LNCaP clone FGC (cell line): ENCODE measurements at regions not wholly inside any gene's neighbourhood (a gene's known extent, or its start where the extent isn't known, plus 50 kb on each side); places are given as distances from the start of the nearest gene placed in this dataset.

Source experiments
- DNase-seq: peaks from one replicate; pipeline ENCODE4 v3.0.0-alpha.2; 2011; ENCODE audit warnings: low read depth
- H3K4me3 ChIP-seq: 2 replicates; pipeline ENCODE4 v1.5.1; 2011; ENCODE audit warnings: mild to moderate bottlenecking, low read depth, low read length, control low read depth
- TF ChIP-seq, protein P1 (sequence below): IDR thresholded peaks from 2 replicates; pipeline ENCODE4 v1.5.1; 2012; ENCODE audit warnings: mild to moderate bottlenecking; ENCODE audit not compliant: control insufficient read depth, insufficient read depth; ENCODE audit errors: extremely low read depth

DNA sequence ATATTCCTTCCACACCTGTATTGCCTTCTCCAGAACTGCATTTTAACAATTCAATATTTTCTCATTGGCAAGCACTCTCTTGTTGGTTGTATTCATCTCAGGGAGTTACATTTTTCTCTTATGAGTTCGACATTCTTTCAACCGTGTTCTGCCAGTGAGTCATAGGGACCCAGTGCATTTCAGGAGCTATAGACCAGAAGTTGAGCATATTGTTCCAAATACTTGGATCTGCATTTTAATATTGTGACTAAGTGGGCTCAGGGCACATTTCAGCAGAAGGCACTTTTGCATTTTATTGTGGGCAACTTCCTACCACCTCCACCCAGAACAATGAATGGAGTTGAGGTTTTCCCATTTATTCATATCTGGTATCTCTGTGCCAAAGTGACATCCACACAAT is 132.8 kb downstream of the TNFSF18 start:
- TF ChIP-seq, protein P1, sequence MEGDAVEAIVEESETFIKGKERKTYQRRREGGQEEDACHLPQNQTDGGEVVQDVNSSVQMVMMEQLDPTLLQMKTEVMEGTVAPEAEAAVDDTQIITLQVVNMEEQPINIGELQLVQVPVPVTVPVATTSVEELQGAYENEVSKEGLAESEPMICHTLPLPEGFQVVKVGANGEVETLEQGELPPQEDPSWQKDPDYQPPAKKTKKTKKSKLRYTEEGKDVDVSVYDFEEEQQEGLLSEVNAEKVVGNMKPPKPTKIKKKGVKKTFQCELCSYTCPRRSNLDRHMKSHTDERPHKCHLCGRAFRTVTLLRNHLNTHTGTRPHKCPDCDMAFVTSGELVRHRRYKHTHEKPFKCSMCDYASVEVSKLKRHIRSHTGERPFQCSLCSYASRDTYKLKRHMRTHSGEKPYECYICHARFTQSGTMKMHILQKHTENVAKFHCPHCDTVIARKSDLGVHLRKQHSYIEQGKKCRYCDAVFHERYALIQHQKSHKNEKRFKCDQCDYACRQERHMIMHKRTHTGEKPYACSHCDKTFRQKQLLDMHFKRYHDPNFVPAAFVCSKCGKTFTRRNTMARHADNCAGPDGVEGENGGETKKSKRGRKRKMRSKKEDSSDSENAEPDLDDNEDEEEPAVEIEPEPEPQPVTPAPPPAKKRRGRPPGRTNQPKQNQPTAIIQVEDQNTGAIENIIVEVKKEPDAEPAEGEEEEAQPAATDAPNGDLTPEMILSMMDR, result no peak
- DNase-seq, result no peak

DNA sequence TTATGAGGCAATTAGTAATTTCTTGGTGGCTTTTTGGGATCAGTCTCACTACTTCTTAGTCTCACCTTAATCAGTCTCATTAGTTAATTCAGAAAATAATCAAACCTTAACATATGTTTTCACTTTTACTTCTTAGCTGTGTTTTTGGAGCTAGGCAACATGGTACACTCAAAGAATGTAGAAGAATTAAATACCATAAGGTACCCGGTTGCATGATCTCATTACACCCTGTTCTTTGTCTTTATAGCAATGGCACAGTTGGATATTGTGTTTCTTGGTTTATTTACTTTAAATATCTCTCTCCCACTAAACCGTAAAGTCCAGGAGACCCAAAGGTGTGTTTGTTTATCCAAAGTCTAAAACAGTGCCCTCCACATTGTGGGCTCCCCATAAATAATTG is 132.3 kb downstream of the TNFSF18 start:
- TF ChIP-seq, protein P1, result no peak
- DNase-seq, result no peak
- H3K4me3 ChIP-seq, result no peak overlapping the region

More for the DNA sequence above, 132.8 kb downstream of the TNFSF18 start:
- no peak overlapping the region for H3K4me3 ChIP-seq

DNA sequence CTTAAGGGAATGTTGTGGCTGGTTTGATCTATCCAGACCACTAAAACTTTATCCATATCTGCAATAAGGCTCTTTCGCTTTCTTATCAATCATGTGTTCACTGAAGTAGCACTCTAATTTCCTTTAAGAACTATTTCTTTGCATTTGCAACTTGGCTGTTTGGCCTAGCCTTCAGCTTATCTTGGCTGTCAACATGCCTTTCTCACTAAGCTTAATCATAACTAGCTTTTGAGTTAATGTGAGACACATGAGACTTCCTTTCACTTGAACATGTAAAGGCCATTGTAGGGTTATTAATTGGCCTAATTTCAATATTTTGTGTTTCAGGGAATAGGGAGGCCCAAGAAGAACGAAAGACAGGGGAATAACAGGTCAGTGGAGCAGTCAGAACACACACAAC is 124.7 kb downstream of the TNFSF18 start:
- TF ChIP-seq, protein P1, result no peak
- no peak overlapping the region for H3K4me3 ChIP-seq
- DNase-seq, result no peak

DNA sequence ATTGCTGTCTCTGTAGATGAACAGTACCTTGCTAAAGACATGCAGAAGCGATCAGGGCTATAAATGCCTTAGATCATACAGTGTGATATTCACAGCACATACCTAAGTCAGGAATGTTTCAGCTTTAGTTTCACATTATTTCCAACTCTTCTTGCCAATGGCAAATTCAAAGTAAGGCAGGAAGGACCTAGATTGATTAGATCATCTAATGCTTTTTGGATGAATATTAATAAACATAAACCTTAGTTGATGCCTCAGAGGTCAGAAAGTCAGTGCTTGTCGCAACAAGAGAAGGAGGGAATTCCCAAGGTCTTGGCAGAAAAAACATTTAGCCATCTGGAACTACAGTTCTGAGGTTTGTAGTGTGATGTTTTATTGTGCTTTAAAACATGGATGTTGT is 122.3 kb downstream of the TNFSF18 start:
- TF ChIP-seq, protein P1, result no peak
- DNase-seq, result no peak
- no peak overlapping the region for H3K4me3 ChIP-seq

DNA sequence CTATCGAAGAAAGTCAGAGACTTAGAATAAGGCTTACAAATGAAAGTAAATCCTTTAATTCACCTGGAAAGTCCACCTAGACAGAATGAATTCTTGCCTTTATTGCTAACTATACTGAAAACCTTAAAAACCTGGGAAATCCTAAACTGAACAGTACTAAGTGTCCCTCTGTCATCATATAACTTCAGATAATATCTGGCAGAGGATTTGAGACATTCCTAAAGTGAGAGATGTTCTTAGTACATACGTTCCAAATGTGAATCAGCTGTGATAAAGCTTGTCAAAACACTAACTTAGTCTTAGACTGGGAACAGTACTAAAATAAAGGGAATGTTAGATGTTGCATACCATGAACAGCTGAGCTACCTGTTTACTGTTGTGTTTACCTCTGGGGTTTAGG is 121.7 kb downstream of the TNFSF18 start:
- H3K4me3 ChIP-seq, result no peak overlapping the region
- TF ChIP-seq, protein P1, result no peak

DNA sequence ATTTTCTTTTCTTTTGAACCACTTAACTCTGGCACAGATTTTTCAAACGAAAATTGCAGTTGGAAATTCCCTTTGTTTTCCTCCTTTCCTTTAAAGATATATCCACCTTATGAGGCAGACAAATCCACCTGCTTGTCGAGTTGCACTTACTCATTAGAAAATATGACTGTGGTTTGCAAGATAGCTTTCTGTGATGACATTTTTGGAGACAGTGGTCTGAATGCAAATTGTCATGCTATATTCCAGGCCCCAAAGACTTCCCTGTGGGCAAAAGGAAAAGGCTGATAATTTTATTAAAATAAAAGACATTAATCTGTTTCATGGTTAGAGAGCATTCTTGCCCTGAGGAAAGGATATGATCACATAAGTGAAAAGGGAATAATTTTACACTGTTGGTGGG is 120.6 kb downstream of the TNFSF18 start:
- H3K4me3 ChIP-seq, result no peak overlapping the region
- TF ChIP-seq, protein P1, result no peak
- DNase-seq, result no peak

More for the DNA sequence above, 121.7 kb downstream of the TNFSF18 start:
- DNase-seq, result no peak

DNA sequence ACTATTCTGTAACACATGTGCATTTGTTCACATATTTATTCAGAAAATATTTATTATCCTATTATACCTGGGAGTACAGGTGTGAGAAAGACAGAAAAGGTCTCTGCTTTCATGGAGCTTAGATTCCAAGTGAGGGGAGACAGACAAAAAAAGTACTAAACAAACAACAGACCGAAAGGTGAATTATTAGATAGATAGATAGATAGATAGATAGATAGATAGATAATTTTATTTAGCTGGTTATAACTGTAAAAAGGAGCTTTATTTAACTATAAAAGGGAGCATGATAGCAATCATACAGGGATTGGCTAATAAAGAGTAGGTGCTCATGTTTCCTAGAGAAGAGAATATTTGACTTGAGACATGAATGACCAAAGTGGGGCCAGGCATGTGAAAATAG is 119.4 kb downstream of the TNFSF18 start:
- H3K4me3 ChIP-seq, result no peak overlapping the region
- TF ChIP-seq, protein P1, result no peak

More for the DNA sequence above, 119.4 kb downstream of the TNFSF18 start:
- DNase-seq, result no peak
